GM12878 (cell line): ENCODE measurements at regions not wholly inside any gene's neighbourhood (a gene's known extent, or its start where the extent isn't known, plus 50 kb on each side); places are given as distances from the start of the nearest gene placed in this dataset.
A peak's percentile ranks its signal among the peaks of the same experiment; 100 is the strongest.

Experiments used
- CBFB ChIP-seq: IDR thresholded peaks from 2 replicates; pipeline ENCODE4 v1.6.1; 2016; ENCODE audit warnings: antibody characterized with exemption, low read depth
- CBX5 ChIP-seq: sonication (generic); IDR thresholded peaks from 2 replicates; pipeline ENCODE4 v1.6.1; 2016; ENCODE audit warnings: low read depth, moderate library complexity, mild to moderate bottlenecking, inconsistent platforms
- HCFC1 ChIP-seq: fragments of 150-350 bp; IDR thresholded peaks from 2 replicates; pipeline ENCODE4 v1.6.1; 2014; ENCODE audit warnings: low read length
- HDAC2 ChIP-seq: fragments of 200-600 bp; sonication (generic); IDR thresholded peaks from 2 replicates; pipeline ENCODE4 v1.6.1; 2017
- HDAC6 ChIP-seq: fragments of 200-600 bp; sonication (generic); IDR thresholded peaks from one replicate; pipeline ENCODE4 v1.8.0; 2017; ENCODE audit warnings: antibody characterized with exemption; ENCODE audit not compliant: unreplicated experiment
- JUND ChIP-seq: IDR thresholded peaks from 2 replicates; pipeline ENCODE4 v1.6.1; 2012; ENCODE audit warnings: low read depth, mild to moderate bottlenecking, low read length, improper control_type of control experiment, moderate library complexity
- KDM1A ChIP-seq: fragments of 200-600 bp; sonication (generic); IDR thresholded peaks from 2 replicates; pipeline ENCODE4 v1.6.1; 2016; ENCODE audit warnings: borderline replicate concordance
- NFYB ChIP-seq: IDR thresholded peaks from 2 replicates; pipeline ENCODE4 v1.6.1; 2011; ENCODE audit warnings: low read depth, mild to moderate bottlenecking, low read length, improper control_type of control experiment, moderate library complexity; ENCODE audit not compliant: insufficient read depth
- NR2F1 ChIP-seq: fragments of 450-650 bp; conservative IDR thresholded peaks from 2 replicates; pipeline ENCODE4 v1.6.1; 2017; ENCODE audit warnings: mild to moderate bottlenecking
- POLR2A ChIP-seq: IDR thresholded peaks from 2 replicates; pipeline ENCODE4 v1.6.1; 2011; ENCODE audit warnings: low read depth, mild to moderate bottlenecking, low read length
- RUNX3 ChIP-seq: IDR thresholded peaks from 2 replicates; pipeline ENCODE4 v1.6.1; 2012; ENCODE audit warnings: low read length, inconsistent platforms
- TF ChIP-seq, protein P1 (sequence below), 3 experiments: IDR thresholded peaks in 2 of 3; conservative IDR thresholded peaks in 1 of 3; 2 replicates each; pipeline ENCODE4 v1.5.1; 2011; ENCODE audit warnings: low read depth in 3 of 3, low read length in 3 of 3, mild to moderate bottlenecking in 3 of 3, control low read depth in 2 of 3, moderate library complexity in 2 of 3, inconsistent platforms in 1 of 3, mixed read lengths in 1 of 3; ENCODE audit not compliant: control insufficient read depth in 2 of 3, insufficient read depth in 1 of 3; ENCODE audit errors: extremely low read depth in 1 of 3
- TF ChIP-seq, protein P2 (sequence below): IDR thresholded peaks from 2 replicates; pipeline ENCODE4 v1.6.1; 2011; ENCODE audit warnings: low read depth, low read length, improper control_type of control experiment, borderline replicate concordance
- TF ChIP-seq, protein P3 (sequence below): fragments of 450-650 bp; IDR thresholded peaks from 2 replicates; pipeline ENCODE4 v1.6.1; 2017; ENCODE audit warnings: mild to moderate bottlenecking, moderate library complexity
- TF ChIP-seq, protein P4 (sequence below): fragments of 450-650 bp; IDR thresholded peaks from 2 replicates; pipeline ENCODE4 v1.6.1; 2017; ENCODE audit warnings: mild to moderate bottlenecking
- TF ChIP-seq, protein P5 (sequence below): fragments of 450-650 bp; IDR thresholded peaks from 2 replicates; pipeline ENCODE4 v1.6.1; 2017; ENCODE audit warnings: mild to moderate bottlenecking, low read depth, inconsistent platforms; ENCODE audit not compliant: poor library complexity, severe bottlenecking
- TF ChIP-seq, protein P6 (sequence below): fragments of 150-350 bp; IDR thresholded peaks from 2 replicates; pipeline ENCODE4 v1.6.1; 2014; ENCODE audit warnings: mild to moderate bottlenecking, low read depth, low read length

DNA sequence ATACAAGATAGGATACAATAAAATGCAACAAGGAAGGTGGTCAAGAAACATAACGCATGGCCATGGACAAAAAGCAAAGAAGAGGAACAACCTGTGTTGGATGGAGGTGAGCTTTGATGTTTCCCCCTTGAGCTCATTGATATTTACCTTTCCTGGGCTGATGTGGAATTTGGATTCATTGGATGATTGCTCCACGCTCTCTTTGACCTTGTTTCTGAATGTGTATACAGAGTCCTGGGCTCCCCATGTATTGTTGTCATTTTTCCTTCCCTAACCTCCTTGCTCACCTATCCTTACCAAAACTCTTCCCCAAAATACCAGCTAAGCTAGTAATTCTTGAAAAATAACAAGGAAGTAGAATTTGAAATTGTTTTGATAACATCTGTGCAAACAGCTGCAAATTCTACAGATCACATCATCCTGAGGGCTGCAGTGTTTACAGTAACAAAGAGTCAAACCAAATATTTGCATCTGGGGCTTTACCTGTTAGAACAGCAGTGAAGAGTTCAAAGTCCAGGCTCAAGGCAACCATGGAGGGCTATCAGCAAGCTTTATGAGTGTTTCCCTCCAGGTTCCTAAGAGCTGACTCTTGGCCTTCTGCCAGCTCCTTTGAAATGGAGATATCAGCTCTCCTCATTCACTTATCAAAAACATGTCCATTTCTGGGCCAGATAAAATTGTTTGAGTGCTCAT is 214.3 kb upstream of the MARCKS start (continued):
- TF ChIP-seq POLR2A (0 out of 2 replicates have a peak, but pooled peaks have one; percentile 43), HDAC6 (no peak), NFYB (no peak), NR2F1 (peak; percentile 88), HCFC1 (peak; percentile 44; the same call in 1 of the 2 replicates), KDM1A (no peak), RUNX3 (peak; percentile 85), CBFB (peak; percentile 43; the same call in 1 of the 2 replicates), JUND (no peak), HDAC2 (no peak), CBX5 (peak; percentile 69; the same call in 1 of the 2 replicates)
- TF ChIP-seq, protein P1, sequence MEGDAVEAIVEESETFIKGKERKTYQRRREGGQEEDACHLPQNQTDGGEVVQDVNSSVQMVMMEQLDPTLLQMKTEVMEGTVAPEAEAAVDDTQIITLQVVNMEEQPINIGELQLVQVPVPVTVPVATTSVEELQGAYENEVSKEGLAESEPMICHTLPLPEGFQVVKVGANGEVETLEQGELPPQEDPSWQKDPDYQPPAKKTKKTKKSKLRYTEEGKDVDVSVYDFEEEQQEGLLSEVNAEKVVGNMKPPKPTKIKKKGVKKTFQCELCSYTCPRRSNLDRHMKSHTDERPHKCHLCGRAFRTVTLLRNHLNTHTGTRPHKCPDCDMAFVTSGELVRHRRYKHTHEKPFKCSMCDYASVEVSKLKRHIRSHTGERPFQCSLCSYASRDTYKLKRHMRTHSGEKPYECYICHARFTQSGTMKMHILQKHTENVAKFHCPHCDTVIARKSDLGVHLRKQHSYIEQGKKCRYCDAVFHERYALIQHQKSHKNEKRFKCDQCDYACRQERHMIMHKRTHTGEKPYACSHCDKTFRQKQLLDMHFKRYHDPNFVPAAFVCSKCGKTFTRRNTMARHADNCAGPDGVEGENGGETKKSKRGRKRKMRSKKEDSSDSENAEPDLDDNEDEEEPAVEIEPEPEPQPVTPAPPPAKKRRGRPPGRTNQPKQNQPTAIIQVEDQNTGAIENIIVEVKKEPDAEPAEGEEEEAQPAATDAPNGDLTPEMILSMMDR (IDR thresholded peaks at IDR 0.05 in 2 of 3, conservative IDR thresholded peaks at IDR 0.05 in 1 of 3; ENCODE audit: control insufficient read depth in 2 of 3, extremely low read depth in 1 of 3, insufficient read depth in 1 of 3, low read depth in 3 of 3, low read length in 3 of 3), result no peak
- TF ChIP-seq, protein P2, sequence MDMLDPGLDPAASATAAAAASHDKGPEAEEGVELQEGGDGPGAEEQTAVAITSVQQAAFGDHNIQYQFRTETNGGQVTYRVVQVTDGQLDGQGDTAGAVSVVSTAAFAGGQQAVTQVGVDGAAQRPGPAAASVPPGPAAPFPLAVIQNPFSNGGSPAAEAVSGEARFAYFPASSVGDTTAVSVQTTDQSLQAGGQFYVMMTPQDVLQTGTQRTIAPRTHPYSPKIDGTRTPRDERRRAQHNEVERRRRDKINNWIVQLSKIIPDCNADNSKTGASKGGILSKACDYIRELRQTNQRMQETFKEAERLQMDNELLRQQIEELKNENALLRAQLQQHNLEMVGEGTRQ, result no peak
- TF ChIP-seq, protein P3, sequence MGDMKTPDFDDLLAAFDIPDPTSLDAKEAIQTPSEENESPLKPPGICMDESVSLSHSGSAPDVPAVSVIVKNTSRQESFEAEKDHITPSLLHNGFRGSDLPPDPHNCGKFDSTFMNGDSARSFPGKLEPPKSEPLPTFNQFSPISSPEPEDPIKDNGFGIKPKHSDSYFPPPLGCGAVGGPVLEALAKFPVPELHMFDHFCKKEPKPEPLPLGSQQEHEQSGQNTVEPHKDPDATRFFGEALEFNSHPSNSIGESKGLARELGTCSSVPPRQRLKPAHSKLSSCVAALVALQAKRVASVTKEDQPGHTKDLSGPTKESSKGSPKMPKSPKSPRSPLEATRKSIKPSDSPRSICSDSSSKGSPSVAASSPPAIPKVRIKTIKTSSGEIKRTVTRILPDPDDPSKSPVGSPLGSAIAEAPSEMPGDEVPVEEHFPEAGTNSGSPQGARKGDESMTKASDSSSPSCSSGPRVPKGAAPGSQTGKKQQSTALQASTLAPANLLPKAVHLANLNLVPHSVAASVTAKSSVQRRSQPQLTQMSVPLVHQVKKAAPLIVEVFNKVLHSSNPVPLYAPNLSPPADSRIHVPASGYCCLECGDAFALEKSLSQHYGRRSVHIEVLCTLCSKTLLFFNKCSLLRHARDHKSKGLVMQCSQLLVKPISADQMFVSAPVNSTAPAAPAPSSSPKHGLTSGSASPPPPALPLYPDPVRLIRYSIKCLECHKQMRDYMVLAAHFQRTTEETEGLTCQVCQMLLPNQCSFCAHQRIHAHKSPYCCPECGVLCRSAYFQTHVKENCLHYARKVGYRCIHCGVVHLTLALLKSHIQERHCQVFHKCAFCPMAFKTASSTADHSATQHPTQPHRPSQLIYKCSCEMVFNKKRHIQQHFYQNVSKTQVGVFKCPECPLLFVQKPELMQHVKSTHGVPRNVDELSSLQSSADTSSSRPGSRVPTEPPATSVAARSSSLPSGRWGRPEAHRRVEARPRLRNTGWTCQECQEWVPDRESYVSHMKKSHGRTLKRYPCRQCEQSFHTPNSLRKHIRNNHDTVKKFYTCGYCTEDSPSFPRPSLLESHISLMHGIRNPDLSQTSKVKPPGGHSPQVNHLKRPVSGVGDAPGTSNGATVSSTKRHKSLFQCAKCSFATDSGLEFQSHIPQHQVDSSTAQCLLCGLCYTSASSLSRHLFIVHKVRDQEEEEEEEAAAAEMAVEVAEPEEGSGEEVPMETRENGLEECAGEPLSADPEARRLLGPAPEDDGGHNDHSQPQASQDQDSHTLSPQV, result 0 out of 2 replicates have a peak, but pooled peaks have one; percentile 55
- TF ChIP-seq, protein P4, sequence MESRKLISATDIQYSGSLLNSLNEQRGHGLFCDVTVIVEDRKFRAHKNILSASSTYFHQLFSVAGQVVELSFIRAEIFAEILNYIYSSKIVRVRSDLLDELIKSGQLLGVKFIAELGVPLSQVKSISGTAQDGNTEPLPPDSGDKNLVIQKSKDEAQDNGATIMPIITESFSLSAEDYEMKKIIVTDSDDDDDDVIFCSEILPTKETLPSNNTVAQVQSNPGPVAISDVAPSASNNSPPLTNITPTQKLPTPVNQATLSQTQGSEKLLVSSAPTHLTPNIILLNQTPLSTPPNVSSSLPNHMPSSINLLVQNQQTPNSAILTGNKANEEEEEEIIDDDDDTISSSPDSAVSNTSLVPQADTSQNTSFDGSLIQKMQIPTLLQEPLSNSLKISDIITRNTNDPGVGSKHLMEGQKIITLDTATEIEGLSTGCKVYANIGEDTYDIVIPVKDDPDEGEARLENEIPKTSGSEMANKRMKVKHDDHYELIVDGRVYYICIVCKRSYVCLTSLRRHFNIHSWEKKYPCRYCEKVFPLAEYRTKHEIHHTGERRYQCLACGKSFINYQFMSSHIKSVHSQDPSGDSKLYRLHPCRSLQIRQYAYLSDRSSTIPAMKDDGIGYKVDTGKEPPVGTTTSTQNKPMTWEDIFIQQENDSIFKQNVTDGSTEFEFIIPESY, result 0 out of 2 replicates have a peak, but pooled peaks have one; percentile 18
- TF ChIP-seq, protein P5, sequence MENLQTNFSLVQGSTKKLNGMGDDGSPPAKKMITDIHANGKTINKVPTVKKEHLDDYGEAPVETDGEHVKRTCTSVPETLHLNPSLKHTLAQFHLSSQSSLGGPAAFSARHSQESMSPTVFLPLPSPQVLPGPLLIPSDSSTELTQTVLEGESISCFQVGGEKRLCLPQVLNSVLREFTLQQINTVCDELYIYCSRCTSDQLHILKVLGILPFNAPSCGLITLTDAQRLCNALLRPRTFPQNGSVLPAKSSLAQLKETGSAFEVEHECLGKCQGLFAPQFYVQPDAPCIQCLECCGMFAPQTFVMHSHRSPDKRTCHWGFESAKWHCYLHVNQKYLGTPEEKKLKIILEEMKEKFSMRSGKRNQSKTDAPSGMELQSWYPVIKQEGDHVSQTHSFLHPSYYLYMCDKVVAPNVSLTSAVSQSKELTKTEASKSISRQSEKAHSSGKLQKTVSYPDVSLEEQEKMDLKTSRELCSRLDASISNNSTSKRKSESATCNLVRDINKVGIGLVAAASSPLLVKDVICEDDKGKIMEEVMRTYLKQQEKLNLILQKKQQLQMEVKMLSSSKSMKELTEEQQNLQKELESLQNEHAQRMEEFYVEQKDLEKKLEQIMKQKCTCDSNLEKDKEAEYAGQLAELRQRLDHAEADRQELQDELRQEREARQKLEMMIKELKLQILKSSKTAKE, result peak; percentile 90
- TF ChIP-seq, protein P6, sequence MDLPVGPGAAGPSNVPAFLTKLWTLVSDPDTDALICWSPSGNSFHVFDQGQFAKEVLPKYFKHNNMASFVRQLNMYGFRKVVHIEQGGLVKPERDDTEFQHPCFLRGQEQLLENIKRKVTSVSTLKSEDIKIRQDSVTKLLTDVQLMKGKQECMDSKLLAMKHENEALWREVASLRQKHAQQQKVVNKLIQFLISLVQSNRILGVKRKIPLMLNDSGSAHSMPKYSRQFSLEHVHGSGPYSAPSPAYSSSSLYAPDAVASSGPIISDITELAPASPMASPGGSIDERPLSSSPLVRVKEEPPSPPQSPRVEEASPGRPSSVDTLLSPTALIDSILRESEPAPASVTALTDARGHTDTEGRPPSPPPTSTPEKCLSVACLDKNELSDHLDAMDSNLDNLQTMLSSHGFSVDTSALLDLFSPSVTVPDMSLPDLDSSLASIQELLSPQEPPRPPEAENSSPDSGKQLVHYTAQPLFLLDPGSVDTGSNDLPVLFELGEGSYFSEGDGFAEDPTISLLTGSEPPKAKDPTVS, result 0 out of 2 replicates have a peak, but pooled peaks have one; percentile 42
